ENCODE measurements at regions not wholly inside any gene's neighbourhood (a gene's known extent, or its start where the extent isn't known, plus 50 kb on each side); places are given as distances from the start of the nearest gene placed in this dataset.

GRCh38 chr12:107291018-107291417, 197.7 kb upstream of the CRY1 start:
- no peak overlapping the region for H3K9ac ChIP-seq (ENCODE audit: insufficient read depth, low read depth, low read length)
- H3K4me3 ChIP-seq (replicated peaks in 1 of 3; ENCODE audit: insufficient read depth in 1 of 3, low read depth in 2 of 3, low read length in 3 of 3): no peak overlapping the region
- POLR2A ChIA-PET: no interaction called here
- no peak for FAIRE-seq
- intact Hi-C loops (cut with micrococcal nuclease; ENCODE audit: unreplicated experiment): no loop called here
- DNase-seq (ENCODE audit: low spot score): no peak
- no peaks in the 10 kb centered on the region for H3K9me3 ChIP-seq (ENCODE audit: low read length)
- H3K79me2 ChIP-seq (ENCODE audit: insufficient read depth, low read length): no peaks in the 10 kb centered on the region
- H4K20me1 ChIP-seq (ENCODE audit: insufficient read depth, low read length): no peaks in the 10 kb centered on the region
- in situ Hi-C loops (cut with HindIII; ENCODE audit: extremely low pct_ligation_motif_present, low pct_unique_long_range_greater_than_20kb): no loop called here
- WGBS (ENCODE audit: low lambda C conversion rate): 8% methylated on average over 6 of the region's 7 CpGs
- no peak overlapping the region for H2AFZ ChIP-seq (ENCODE audit: low read length)
- no TSS peak for BruUV-seq (replicated peaks)
- no peak overlapping the region for H3K4me2 ChIP-seq (ENCODE audit: low read depth, low read length)
- no peak overlapping the region for H3K27ac ChIP-seq (ENCODE audit: extremely low read length, insufficient read depth, low read length)
- CTCF ChIA-PET (ENCODE audit: low intra/inter-chr PET ratio, low total read pairs): no interaction called here
- no peaks in the 10 kb centered on the region for H3K4me1 ChIP-seq (ENCODE audit: insufficient read depth, low read length)
- H3K27me3 ChIP-seq (ENCODE audit: control insufficient read depth in 1 of 2, insufficient read depth in 2 of 2, low read length in 2 of 2): peaks cover 4 to 22% of the 10 kb centered on the region in 2 experiments; a peak in 3 of 5 replicates
- H3K36me3 ChIP-seq (replicated peaks in 1 of 2; ENCODE audit: control insufficient read depth in 1 of 2, insufficient read depth in 2 of 2, low read length in 2 of 2): no peaks in the 10 kb centered on the region
- no peak for ATAC-seq
- no peak for TF ChIP-seq ZNF232 (CRISPR knock-in tag; IDR thresholded peaks at IDR 0.05; ENCODE audit: borderline replicate concordance)
- TF ChIP-seq ZNF256 (CRISPR knock-in tag; conservative IDR thresholded peaks at IDR 0.05): no peak
- no peak for TF ChIP-seq BHLHE40 (IDR thresholded peaks at IDR 0.05; ENCODE audit: low read length)
- no peak for TF ChIP-seq KIAA2018 (CRISPR knock-in tag; IDR thresholded peaks at IDR 0.05; ENCODE audit: borderline replicate concordance)
